Effector CD8-positive, alpha-beta T cell (primary cell): ENCODE measurements at regions not wholly inside any gene's neighbourhood (a gene's known extent, or its start where the extent isn't known, plus 50 kb on each side); places are given as distances from the start of the nearest gene placed in this dataset.

Experiments
- DNase-seq: peaks from one replicate; lab custom pipeline; 2025; lab: John Stamatoyannopoulos, UW

- DNase-seq: no peak
These were observed 855.0 kb downstream of the USP25 start for GRCh38 chr21:16584756-16585155.

GRCh38 chr21:16585896-16586295, 856.1 kb downstream of the USP25 start:
- no peak for DNase-seq

- DNase-seq: no peak
These were observed 857.4 kb downstream of the USP25 start for GRCh38 chr21:16587141-16587581.

GRCh38 chr21:16587681-16588375, 858.0 kb downstream of the USP25 start:
- no peak for DNase-seq

- DNase-seq: no peak
These were observed 858.7 kb downstream of the USP25 start for GRCh38 chr21:16588433-16588860.

GRCh38 chr21:16589006-16589898, 859.5 kb downstream of the USP25 start:
- no peak for DNase-seq

- DNase-seq: no peak
These were observed 860.4 kb downstream of the USP25 start for GRCh38 chr21:16590186-16590585.

DNA sequence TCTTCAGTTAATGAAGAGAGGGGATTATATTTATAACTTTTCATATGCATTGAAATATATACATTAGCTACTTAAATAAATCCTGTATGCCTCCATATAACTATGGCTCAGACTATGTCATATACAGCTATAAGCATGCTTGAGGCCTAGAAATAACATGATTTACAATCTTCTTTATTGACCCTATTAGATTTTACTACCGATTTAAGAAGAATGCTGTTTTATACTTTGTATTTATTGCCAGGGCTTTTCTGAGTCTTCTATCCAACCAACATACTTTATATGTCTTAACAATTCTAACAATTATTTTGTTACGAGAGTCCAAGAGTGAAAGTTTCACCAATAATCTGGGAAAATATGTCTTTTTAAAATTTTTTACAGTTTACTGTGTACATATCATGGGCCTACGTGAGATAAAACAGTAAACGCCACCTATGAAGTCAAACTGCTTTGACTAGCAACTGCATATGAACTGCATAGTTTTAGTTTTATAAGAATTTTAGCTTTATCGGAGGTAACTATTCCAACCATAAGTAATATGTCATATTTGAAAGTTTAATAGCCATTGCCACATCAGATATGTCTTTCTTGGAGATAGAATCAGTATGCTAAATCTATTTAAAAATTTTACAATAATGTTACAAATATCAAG, 861.0 kb downstream of the USP25 start:
- DNase-seq: no peak

DNA sequence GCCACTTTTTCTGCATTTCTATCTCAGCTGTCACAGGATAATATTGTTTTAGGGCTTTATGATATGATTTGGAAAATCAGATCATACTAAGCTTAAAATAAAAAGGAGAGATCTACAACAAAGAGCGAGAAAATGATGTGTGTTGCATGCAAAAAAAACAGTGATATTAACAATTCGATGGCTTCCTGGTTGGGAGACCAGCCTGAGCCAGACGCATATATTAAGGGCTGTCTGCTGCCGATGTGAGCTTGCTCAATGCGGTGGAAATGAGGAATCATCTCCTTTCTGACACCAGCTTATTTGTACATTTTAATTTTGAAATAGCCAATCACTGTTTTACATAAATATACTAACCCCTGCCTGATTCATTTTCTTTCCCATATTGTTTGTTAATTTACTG, 862.6 kb downstream of the USP25 start:
- DNase-seq: no peak

GRCh38 chr21:16594191-16594590, 864.4 kb downstream of the USP25 start:
- DNase-seq: no peak

DNA sequence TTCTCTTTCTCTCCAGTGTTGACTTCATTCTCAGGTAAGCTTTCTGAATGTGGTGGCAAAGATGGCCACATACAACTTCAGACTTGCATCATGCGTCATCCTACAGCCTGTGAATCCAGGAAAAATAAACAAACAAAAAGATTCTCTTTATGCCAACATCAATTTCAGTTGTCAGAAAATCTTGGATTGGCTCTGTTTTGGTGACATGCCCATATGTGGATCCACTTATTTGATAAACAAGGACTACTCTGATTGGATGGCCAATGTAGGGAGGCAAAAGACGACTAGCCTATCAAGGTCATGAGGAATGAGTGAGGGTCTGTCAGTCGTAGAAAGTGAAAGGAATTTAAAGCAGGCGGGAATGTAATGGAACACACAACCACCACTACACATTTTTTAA, 866.6 kb downstream of the USP25 start:
- DNase-seq: no peak

- no peak for DNase-seq
These were observed 868.0 kb downstream of the USP25 start for GRCh38 chr21:16597753-16598152.

- DNase-seq: no peak
These were observed 875.8 kb downstream of the USP25 start for GRCh38 chr21:16605597-16605996.

DNA sequence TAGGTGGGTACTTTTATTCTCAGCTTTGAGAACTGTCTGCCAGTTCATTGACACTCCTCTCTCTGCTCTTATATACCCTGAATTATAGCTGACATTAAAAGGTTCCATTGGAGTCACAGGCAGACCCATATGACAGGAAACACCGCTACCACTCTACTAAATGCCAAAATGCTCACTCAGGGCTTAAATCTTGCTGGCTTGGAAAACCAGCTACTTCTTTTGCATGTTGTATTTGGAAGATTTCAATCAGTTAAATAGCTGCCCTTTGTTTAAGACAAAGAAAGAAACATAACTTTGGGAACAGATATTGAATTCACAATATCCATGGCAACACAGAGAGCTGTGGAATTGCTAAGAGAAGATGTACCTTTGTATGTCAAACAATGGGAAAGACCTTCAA, 876.5 kb downstream of the USP25 start:
- no peak for DNase-seq

DNA sequence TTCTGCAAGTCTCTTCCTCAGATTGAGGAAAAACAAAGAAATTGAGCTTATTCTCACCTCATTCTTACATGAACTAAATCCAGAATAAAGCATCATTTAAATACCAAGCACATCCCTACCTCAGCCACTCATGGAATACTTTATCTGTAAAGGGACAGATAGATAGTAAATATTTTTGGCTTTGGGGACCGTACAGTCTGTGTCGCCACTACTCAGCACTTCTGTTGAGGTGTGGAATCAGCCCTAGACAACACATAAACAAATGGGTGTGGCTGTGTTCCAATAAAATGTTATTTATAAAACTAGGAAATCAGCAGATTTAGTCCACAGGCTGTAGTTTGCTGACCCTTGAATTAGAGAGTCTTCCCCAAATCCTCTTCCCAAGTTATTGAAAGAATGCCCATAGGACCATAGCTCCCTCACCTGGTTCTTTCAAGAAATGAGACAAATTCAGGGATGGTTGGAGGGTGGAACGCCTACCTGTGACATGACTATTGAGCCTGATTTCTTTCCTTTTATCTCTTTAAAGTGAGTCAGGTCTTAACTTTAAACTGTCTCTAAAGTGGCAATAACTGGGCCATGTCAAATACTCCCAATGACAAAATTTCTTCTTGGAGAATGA, 878.5 kb downstream of the USP25 start:
- DNase-seq: no peak

GRCh38 chr21:16619281-16619680, 889.5 kb downstream of the USP25 start:
- DNase-seq: no peak

DNA sequence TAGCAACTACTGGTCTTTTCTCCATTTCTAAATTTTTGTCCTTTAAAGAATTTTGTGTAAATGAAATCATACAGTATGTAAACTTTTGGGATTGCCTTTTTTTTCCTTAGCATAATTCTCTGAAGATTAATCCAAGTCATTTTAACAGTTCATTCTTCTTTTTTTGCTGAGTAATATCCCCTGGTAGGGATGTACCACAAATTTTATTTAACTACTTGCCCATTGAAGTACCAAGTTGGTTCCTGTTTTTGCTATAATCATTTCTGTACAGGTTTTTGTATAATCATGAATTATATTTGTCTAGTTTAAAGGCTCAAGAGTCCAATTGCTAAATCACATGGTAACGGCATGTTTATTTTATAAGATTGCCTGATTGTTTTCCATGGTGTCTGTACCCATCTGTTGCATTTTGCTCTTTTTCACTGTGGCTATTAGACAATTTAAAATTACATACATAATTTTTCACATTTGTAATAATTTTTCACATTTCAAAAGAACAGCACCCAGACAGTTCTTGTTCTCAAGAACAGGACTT, 891.1 kb downstream of the USP25 start:
- no peak for DNase-seq

- no peak for DNase-seq
These were observed 888.2 kb upstream of the CXADR start for GRCh38 chr21:16624479-16625118.

DNA sequence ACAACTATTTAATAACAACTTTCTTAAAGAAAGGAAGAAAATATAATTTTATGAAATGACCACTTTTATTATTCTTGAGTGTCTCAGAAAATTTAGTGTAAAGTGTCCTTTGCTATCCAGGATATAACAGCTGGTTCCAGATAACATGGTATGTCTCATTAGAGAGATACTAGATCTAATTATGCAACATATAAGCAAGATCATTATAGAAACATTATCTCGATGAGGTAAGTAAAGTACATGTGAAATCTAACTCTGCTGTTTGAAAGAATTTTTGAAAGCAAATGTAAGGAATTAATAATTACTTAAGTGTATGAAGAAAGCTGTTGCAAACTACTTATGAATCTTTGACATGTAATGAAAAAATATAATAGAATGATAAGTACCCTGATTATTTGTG, 887.4 kb upstream of the CXADR start:
- DNase-seq: no peak

DNA sequence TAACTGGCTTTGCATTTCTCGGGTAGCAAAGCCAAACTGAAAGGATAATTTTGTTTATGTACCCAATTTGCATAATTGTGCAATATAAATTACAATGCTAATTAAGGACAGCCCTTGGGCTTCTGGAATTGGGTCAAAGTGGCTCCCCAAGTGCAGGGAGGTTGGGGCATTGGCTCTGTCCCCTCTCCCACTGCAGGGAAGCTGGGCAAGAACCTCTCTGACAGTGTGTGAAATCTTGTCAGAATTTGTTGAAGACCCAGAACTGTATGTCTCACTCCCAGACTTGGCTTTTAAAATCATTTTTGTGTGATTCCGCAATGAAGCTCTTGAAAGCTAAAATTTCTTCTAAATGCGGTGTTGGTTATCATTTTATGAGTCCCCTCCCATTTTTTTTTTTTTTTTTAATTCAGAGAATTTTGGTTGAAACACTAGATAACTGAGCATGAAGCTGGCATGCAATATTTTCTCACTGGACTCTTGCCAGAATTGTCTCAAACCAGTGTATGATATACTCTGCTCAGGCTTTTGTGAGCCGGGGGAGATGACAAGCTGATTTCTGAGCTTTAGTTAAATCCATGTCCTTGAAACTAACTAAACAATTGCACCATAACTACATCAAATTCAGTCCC, 878.9 kb upstream of the CXADR start:
- no peak for DNase-seq

DNA sequence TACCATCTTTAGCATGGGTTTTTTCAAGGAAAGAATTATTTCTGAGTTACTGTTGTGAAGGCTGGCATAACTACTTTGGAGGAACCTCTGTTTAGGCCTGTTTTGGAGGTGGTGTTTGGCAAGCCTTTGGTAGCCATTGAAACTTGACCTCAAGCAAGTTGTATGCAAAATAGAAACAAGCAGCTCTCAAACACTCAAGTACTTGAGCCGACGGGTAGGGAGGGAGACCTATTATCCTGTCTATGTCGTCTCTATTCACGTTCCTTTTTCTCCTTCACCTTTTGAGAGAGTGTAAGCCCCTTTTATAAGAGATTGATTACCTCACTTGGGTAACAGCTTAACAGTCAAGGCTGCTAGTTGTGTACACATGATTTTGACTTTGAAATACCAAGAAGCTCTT, 878.3 kb upstream of the CXADR start:
- DNase-seq: no peak
